ENCODE measurements at regions not wholly inside any gene's neighbourhood (a gene's known extent, or its start where the extent isn't known, plus 50 kb on each side); places are given as distances from the start of the nearest gene placed in this dataset.
A peak's percentile ranks its signal among the peaks of the same experiment; 100 is the strongest.

GRCh38 chr3:8147711-8148110, 353.9 kb upstream of the LMCD1 start:
- 58 to 75% (median 66%) methylated on average over 1 of the region's 1 CpG for WGBS, 4 donors
- H3K4me3 ChIP-seq, result no peak overlapping the region
- no peak for TF ChIP-seq POLR2A (IDR thresholded peaks at IDR 0.05)
- TF ChIP-seq CTCF (IDR thresholded peaks at IDR 0.05), result no peak
- H3K9me3 ChIP-seq, result no peaks in the 10 kb centered on the region
- intact Hi-C loops (cut with DNase I), result no loop called here
- no peaks in the 10 kb centered on the region for H3K36me3 ChIP-seq
- ATAC-seq (no peak), DNase-seq (no peak)
- no peaks in the 10 kb centered on the region for H3K27me3 ChIP-seq
- no peaks in the 10 kb centered on the region for H3K4me1 ChIP-seq
- no peak overlapping the region for H3K27ac ChIP-seq

DNA sequence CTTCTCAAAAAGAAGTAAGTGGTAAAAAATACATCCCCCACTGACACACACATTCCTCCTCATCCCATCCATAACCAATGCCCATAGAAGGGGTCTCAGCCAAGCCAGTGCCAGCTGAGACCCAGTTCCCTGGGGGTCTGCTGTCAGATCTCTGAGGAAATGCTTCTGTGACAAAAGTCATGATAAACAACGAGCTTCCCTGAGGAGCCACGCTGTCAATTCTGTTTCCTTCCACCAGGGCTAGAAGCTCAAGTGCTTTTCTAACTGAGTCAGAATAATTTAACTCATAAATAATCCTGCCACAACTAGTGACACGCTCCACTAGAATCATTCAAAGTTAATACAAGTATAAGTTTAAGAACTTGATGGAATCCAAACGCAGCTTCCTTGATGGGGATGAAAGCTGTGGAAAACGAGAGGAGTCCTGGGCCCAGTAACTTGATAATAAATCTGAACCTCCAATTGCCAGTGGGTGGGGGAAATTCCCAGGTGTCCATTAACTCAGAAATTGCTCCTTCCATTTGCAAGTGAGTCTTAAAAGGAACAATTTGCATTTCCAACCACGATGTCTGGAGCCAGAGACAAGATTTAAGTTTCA, 348.7 kb upstream of the LMCD1 start:
- no peak for DNase-seq
- H3K36me3 ChIP-seq, result no peaks in the 10 kb centered on the region

GRCh38 chr3:8153800-8154199, 347.8 kb upstream of the LMCD1 start:
- DNase-seq (no peak), ATAC-seq (no peak)
- intact Hi-C loops (cut with DNase I), result no loop called here
- H3K27ac ChIP-seq, result no peak overlapping the region
- TF ChIP-seq POLR2A (IDR thresholded peaks at IDR 0.05), result no peak
- TF ChIP-seq CTCF (IDR thresholded peaks at IDR 0.05), result no peak
- no peaks in the 10 kb centered on the region for H3K9me3 ChIP-seq
- H3K27me3 ChIP-seq, result no peaks in the 10 kb centered on the region
- no peak overlapping the region for H3K4me3 ChIP-seq
- H3K4me1 ChIP-seq, result no peaks in the 10 kb centered on the region
- H3K36me3 ChIP-seq, result no peaks in the 10 kb centered on the region

More for the DNA sequence above, 348.7 kb upstream of the LMCD1 start:
- no peaks in the 10 kb centered on the region for H3K9me3 ChIP-seq
- intact Hi-C loops (cut with DNase I), result no loop called here
- WGBS, 4 donors, result 64 to 74% (median 70%) methylated on average over 6 of the region's 6 CpGs
- H3K27me3 ChIP-seq, result no peaks in the 10 kb centered on the region
- H3K4me3 ChIP-seq, result no peak overlapping the region
- TF ChIP-seq POLR2A (IDR thresholded peaks at IDR 0.05), result no peak
- peak in 1 of 12 donors; percentile 17 for TF ChIP-seq CTCF (IDR thresholded peaks at IDR 0.05)
- H3K4me1 ChIP-seq, result no peaks in the 10 kb centered on the region
- no peak for ATAC-seq
- H3K27ac ChIP-seq, result no peak overlapping the region

GRCh38 chr3:8154617-8155016, 347.0 kb upstream of the LMCD1 start:
- Histone ChIP-seq H3K27ac (no peak overlapping the region), H3K27me3 (no peaks in the 10 kb centered on the region), H3K36me3 (no peaks in the 10 kb centered on the region), H3K9me3 (no peaks in the 10 kb centered on the region), H3K4me1 (no peaks in the 10 kb centered on the region), H3K4me3 (no peak overlapping the region)
- intact Hi-C loops (cut with DNase I), result no loop called here
- no peak for DNase-seq
- TF ChIP-seq CTCF (IDR thresholded peaks at IDR 0.05), result no peak
- no peak for TF ChIP-seq POLR2A (IDR thresholded peaks at IDR 0.05)
- WGBS, 4 donors, result 53 to 68% (median 60%) methylated on average over 3 of the region's 3 CpGs
- ATAC-seq, result no peak

Measured in heart left ventricle (tissue), 16 donors.